Suprapubic skin (tissue), 4 donors: ENCODE measurements at regions not wholly inside any gene's neighbourhood (a gene's known extent, or its start where the extent isn't known, plus 50 kb on each side); places are given as distances from the start of the nearest gene placed in this dataset.
"Not testable (repeated sequence)": the region's sequence is repeated elsewhere in the genome, so short reads cannot be mapped to it uniquely, and the experiment has no call there.

Source experiments
- CTCF ChIP-seq, 2 donors: fragments of 200-600 bp in 1 of 2; fragments of 450-650 bp in 1 of 2; sonication (generic) in 1 of 2; IDR thresholded peaks; one replicate each; pipeline ENCODE4 v1.5.1; 2016 to 2019; ENCODE audit warnings: antibody characterized with exemption in 2 of 2, mild to moderate bottlenecking in 1 of 2, moderate library complexity in 1 of 2
- POLR2A ChIP-seq, 2 donors: fragments of 450-650 bp; IDR thresholded peaks; one replicate each; pipeline ENCODE4 v1.6.1; 2017; ENCODE audit warnings: antibody characterized with exemption in 2 of 2, mild to moderate bottlenecking in 2 of 2, moderate library complexity in 2 of 2
- POLR2AphosphoS5 ChIP-seq, 3 donors: sonication (generic); formaldehyde crosslinking; IDR thresholded peaks; one replicate each; pipeline ENCODE4 v1.6.1; 2017; ENCODE audit warnings: antibody characterized with exemption in 3 of 3

- TF ChIP-seq CTCF, POLR2A, POLR2AphosphoS5 (IDR thresholded peaks at IDR 0.05): not testable (repeated sequence)
Observed at GRCh38 chr4:42288876-42289275, 108.4 kb upstream of the SHISA3 start.
